Stomach (tissue), 8 donors: ENCODE measurements at regions not wholly inside any gene's neighbourhood (a gene's known extent, or its start where the extent isn't known, plus 50 kb on each side); places are given as distances from the start of the nearest gene placed in this dataset.

Source experiments
- DNase-seq, 2 donors: peaks; one replicate each; pipeline versions ENCODE4 v3.0.0 to v3.0.0-alpha.2; 2013 to 2019
- H3K27ac ChIP-seq, 5 donors: fragments of 200-600 bp in 4 of 5; sonication (generic) in 4 of 5; one replicate each; pipeline ENCODE4 v1.5.1; 2013 to 2019; ENCODE audit warnings: mild to moderate bottlenecking in 1 of 5, moderate library complexity in 1 of 5
- H3K27me3 ChIP-seq, 3 donors: fragments of 200-600 bp; sonication (generic); one replicate each; pipeline ENCODE4 v1.5.1; 2017 to 2019; ENCODE audit warnings: mixed run types in 1 of 3
- H3K36me3 ChIP-seq, 4 donors: fragments of 200-600 bp; sonication (generic); 1 replicate in 3 of 4; 2 replicates in 1 of 4; pipeline ENCODE4 v1.5.1; 2016 to 2019
- H3K4me1 ChIP-seq, 4 donors: fragments of 200-600 bp; sonication (generic); one replicate each; pipeline ENCODE4 v1.5.1; 2016 to 2019
- H3K4me3 ChIP-seq, 4 donors: fragments of 200-600 bp; sonication (generic) in 3 of 4; one replicate each; pipeline ENCODE4 v1.5.1; 2016 to 2019; ENCODE audit warnings: mild to moderate bottlenecking in 1 of 4
- H3K9me3 ChIP-seq, 4 donors: fragments of 200-600 bp; sonication (generic); one replicate each; pipeline ENCODE4 v1.5.1; 2016 to 2019
- EP300 ChIP-seq: sonication (generic); formaldehyde crosslinking; IDR thresholded peaks from one replicate; pipeline ENCODE4 v1.6.1; 2017; ENCODE audit warnings: antibody characterized with exemption
- POLR2A ChIP-seq, 4 donors: fragments of 450-650 bp; IDR thresholded peaks; one replicate each; pipeline ENCODE4 v1.6.1; 2016; ENCODE audit warnings: antibody characterized with exemption in 4 of 4, control low read depth in 2 of 4, mild to moderate bottlenecking in 1 of 4, moderate library complexity in 1 of 4
- POLR2AphosphoS5 ChIP-seq, 3 donors: sonication (generic); formaldehyde crosslinking; IDR thresholded peaks; one replicate each; pipeline ENCODE4 v1.6.1; 2016; ENCODE audit warnings: antibody characterized with exemption in 3 of 3
- WGBS, 5 donors: extraction: QIAGEN DNeasy Blood & Tissue Kit in 3 of 5; methylation state at CpG; one replicate each; pipeline versions ENCODE4 v1.1.5 to v1.1.7; 2013 to 2018; 5-methylcytosine and 5-hydroxymethylcytosine counted together
- intact Hi-C: fragments of 100-400 bp; cut with DNase I; formaldehyde crosslinking; loops from one replicate; pipeline ENCODE4 v1.15.1; 2023; ENCODE audit warnings: low total_unique reads
- TF ChIP-seq, protein P1 (sequence below), 7 experiments: fragments of 450-650 bp in 4 of 7; fragments of 200-600 bp in 3 of 7; sonication (generic) in 3 of 7; IDR thresholded peaks; one replicate each; pipeline ENCODE4 v1.5.1; 2016 to 2019; ENCODE audit warnings: antibody characterized with exemption in 7 of 7, control low read depth in 2 of 7, mild to moderate bottlenecking in 1 of 7
- donor health status: healthy with polysubstance abuse.
- donor health status: Bipolar disorder and iron deficiency.
- donor health status: healthy.

DNA sequence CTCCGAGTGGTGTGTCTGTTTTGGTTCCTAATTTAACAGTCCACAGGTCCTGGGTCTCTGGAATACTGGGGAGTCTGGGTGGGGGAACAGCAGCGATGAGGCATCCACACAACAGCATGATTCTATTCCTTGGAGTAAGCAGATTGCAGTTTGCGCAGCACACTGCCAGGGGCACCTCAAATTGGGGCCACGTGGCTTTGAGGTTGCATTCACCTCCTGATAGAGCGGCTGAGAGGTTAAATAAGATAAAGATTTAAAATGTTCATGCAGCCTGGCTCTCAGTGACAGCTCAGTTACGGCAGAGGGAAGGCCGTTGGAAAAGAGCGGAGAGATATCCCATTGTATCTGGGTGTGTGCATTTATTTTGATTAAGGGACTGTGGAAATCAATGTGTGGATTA, 202.3 kb downstream of the ASB1 start:
- no peak overlapping the region for H3K4me3 ChIP-seq
- no peak overlapping the region for H3K27ac ChIP-seq
- no peaks in the 10 kb centered on the region for H3K4me1 ChIP-seq
- intact Hi-C loops: no loop called here
- no peak for DNase-seq
- peaks cover 0 to 5% (median 0%) of the 10 kb centered on the region in 3 donors for H3K27me3 ChIP-seq
- TF ChIP-seq, protein P1, sequence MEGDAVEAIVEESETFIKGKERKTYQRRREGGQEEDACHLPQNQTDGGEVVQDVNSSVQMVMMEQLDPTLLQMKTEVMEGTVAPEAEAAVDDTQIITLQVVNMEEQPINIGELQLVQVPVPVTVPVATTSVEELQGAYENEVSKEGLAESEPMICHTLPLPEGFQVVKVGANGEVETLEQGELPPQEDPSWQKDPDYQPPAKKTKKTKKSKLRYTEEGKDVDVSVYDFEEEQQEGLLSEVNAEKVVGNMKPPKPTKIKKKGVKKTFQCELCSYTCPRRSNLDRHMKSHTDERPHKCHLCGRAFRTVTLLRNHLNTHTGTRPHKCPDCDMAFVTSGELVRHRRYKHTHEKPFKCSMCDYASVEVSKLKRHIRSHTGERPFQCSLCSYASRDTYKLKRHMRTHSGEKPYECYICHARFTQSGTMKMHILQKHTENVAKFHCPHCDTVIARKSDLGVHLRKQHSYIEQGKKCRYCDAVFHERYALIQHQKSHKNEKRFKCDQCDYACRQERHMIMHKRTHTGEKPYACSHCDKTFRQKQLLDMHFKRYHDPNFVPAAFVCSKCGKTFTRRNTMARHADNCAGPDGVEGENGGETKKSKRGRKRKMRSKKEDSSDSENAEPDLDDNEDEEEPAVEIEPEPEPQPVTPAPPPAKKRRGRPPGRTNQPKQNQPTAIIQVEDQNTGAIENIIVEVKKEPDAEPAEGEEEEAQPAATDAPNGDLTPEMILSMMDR (IDR thresholded peaks at IDR 0.05): no peak
- no peak for TF ChIP-seq EP300
- TF ChIP-seq POLR2AphosphoS5 (IDR thresholded peaks at IDR 0.05): no peak
- TF ChIP-seq POLR2A (IDR thresholded peaks at IDR 0.05): no peak
- WGBS, 5 donors: 53 to 75% (median 71%) methylated on average over 8 of the region's 8 CpGs
- H3K9me3 ChIP-seq: no peaks in the 10 kb centered on the region
- no peaks in the 10 kb centered on the region for H3K36me3 ChIP-seq

DNA sequence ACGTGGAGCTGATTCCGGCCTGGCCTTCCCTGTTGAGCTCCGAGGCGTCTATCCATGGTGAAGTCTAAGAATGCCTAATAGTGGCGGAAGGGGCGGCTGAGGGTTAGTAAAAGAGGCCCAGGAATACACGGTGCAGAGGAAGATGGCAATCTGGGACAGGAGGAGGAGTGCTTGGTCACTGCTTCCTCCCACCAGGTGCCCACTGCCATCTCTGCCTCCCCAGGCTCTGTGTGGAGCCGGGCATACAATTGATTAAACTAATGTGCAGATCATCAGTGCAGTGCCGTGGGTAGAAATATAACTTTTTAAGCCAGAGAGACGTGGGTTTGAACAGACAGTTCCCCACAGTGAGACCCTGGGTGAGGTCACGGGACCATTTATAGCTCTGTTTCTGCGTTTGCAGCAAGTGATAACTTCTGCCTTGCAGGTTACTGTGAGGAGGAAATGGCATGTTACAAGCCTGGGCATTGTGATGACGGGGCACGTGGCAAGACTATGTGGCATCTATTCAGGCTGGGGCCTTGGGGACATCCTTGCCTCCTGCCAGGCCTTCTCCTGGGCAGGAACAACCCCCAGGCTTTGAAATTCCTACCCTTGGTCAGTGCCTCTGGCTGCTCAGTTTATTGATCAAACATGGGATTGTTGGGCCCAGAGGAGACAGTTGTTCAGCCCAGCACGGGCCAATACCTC, 204.9 kb downstream of the ASB1 start:
- TF ChIP-seq, protein P1 (IDR thresholded peaks at IDR 0.05): no peak
- TF ChIP-seq POLR2AphosphoS5 (IDR thresholded peaks at IDR 0.05): no peak
- no peak for TF ChIP-seq EP300
- TF ChIP-seq POLR2A (IDR thresholded peaks at IDR 0.05): no peak
- Histone ChIP-seq H3K27me3 (peaks cover 0 to 8% (median 5%) of the 10 kb centered on the region in 3 donors), H3K36me3 (no peaks in the 10 kb centered on the region), H3K4me1 (peaks cover 0 to 12% (median 0%) of the 10 kb centered on the region in 4 donors), H3K27ac (no peak overlapping the region), H3K4me3 (no peak overlapping the region), H3K9me3 (no peaks in the 10 kb centered on the region)
- no peak for DNase-seq
- 72 to 92% (median 84%) methylated on average over 12 to 15 of the region's 15 CpGs for WGBS, 5 donors
- intact Hi-C loops: no loop called here

DNA sequence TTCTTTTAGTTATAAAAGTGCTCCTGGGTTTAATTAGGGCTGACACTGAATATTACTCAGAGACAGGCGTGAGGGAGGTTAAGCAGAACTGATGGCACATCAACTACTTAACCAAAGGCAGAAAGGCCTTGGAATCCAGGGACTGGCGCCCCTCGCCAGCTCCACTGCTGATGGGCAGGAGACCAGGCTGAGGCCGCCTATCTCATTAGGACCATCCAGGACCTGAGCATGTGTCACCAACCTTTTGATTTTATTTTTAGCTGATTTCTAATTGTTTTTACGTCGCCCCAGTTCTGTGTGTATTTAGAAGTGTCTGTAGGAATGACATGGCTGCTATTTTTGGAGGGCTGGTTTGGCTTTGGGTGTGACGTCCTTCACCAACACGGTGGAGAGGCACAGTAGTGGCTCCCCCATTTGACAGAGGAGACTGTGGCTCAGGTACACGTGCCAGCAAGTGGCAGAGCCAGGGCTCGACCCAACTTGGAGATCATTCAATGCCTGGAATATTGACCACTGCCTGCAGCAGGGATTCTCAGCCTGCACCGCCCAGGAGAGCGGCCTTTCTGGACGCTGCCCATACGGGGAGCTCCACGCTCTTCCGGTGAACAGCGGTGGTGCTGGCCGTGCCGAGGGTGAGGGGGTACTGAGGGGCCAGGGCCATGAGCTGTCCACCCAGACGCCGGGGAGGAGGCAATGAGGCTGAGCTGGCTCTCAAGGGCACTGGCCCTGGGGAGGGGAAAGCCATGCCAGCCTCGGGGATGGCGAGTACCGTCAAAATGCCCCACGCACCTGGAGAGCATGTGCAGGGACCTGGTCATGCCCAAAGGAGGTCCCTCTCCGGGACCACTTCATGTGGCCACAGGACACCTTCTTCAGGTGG, 205.7 kb downstream of the ASB1 start:
- TF ChIP-seq POLR2A (IDR thresholded peaks at IDR 0.05): no peak
- TF ChIP-seq EP300: no peak
- TF ChIP-seq POLR2AphosphoS5 (IDR thresholded peaks at IDR 0.05): no peak
- TF ChIP-seq, protein P1 (IDR thresholded peaks at IDR 0.05): no peak
- 85 to 92% (median 91%) methylated on average over 23 to 26 of the region's 26 CpGs for WGBS, 5 donors

DNA sequence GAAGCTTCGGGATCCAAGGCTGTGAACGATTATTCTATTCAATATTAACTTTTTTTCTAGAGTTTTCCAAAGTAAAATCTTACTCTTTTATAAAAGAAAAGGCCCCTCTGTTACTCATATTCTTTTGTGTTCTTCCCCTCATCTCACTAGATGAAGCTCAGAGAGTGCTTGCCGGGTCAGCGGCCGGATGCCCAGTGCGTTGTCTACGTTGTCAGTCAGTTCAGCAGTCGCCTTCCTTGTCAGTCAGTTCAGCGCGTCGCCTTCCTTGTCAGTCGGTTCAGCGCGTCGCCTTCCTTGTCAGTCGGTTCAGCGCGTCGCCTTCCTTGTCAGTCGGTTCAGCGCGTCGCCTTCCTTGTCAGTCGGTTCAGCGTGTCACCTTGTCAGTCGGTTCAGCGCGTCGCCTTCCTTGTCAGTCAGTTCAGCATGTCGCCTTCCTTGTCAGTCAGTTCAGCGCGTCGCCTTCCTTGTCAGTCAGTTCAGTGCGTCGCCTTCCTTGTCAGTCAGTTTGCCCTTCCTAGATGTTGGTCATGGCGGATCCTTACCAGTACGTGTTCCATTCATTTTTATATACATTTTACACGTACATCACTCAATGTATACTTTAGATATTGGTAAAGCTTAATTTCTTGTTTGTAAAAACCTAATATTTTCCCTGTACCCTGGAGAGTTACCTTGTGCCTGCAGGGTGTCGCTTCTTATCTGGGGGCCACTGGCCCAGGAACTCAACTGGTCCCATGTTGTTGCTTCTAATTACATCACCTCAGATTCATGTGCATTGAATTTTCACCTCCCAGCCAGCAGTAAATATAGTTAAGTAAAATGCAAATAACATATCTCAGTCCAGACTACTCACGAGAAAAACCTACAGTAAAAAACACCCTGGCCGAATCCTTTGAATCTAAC, 206.9 kb downstream of the ASB1 start:
- no peak overlapping the region for H3K4me3 ChIP-seq
- 80 to 94% (median 90%) methylated on average over 41 of the region's 41 CpGs for WGBS, 5 donors
- H3K27ac ChIP-seq: no peak overlapping the region
- peaks cover 0 to 12% (median 0%) of the 10 kb centered on the region in 4 donors for H3K4me1 ChIP-seq
- intact Hi-C loops: no loop called here
- no peak for DNase-seq
- peaks cover 0 to 8% (median 5%) of the 10 kb centered on the region in 3 donors for H3K27me3 ChIP-seq
- TF ChIP-seq POLR2AphosphoS5 (IDR thresholded peaks at IDR 0.05) (no peak), EP300 (no peak), POLR2A (IDR thresholded peaks at IDR 0.05) (no peak)
- TF ChIP-seq, protein P1 (IDR thresholded peaks at IDR 0.05): no peak
- H3K9me3 ChIP-seq: no peaks in the 10 kb centered on the region
- H3K36me3 ChIP-seq: no peaks in the 10 kb centered on the region

More for the DNA sequence above, 205.7 kb downstream of the ASB1 start:
- Histone ChIP-seq H3K36me3 (no peaks in the 10 kb centered on the region), H3K4me1 (peaks cover 0 to 12% (median 0%) of the 10 kb centered on the region in 4 donors), H3K9me3 (no peaks in the 10 kb centered on the region), H3K4me3 (no peak overlapping the region), H3K27ac (no peak overlapping the region), H3K27me3 (peaks cover 0 to 8% (median 5%) of the 10 kb centered on the region in 3 donors)
- intact Hi-C loops: no loop called here
- DNase-seq: no peak
